Ascending aorta (tissue), 2 donors: ENCODE measurements at regions not wholly inside any gene's neighbourhood (a gene's known extent, or its start where the extent isn't known, plus 50 kb on each side); places are given as distances from the start of the nearest gene placed in this dataset.

Experiments used
- DNase-seq, 2 donors: peaks; one replicate each; pipeline ENCODE4 v3.0.0-alpha.2; 2019; ENCODE audit warnings: low spot score in 2 of 2
- H3K27ac ChIP-seq, 2 donors: fragments of 200-600 bp; sonication (generic); one replicate each; pipeline ENCODE4 v1.5.1; 2016 to 2017; ENCODE audit warnings: mild to moderate bottlenecking in 1 of 2
- H3K27me3 ChIP-seq: fragments of 200-600 bp; sonication (generic); one replicate; pipeline ENCODE4 v1.5.1; 2017
- H3K36me3 ChIP-seq, 2 donors: fragments of 200-600 bp; sonication (generic); one replicate each; pipeline ENCODE4 v1.5.1; 2016
- H3K4me1 ChIP-seq, 2 donors: fragments of 200-600 bp; sonication (generic); one replicate each; pipeline ENCODE4 v1.5.1; 2016 to 2017; ENCODE audit warnings: mild to moderate bottlenecking in 1 of 2
- H3K4me3 ChIP-seq, 2 donors: fragments of 200-600 bp; sonication (generic); one replicate each; pipeline ENCODE4 v1.5.1; 2016 to 2017; ENCODE audit warnings: mild to moderate bottlenecking in 1 of 2
- H3K9me3 ChIP-seq, 2 donors: fragments of 200-600 bp; sonication (generic); one replicate each; pipeline ENCODE4 v1.5.1; 2016
- intact Hi-C: fragments of 100-400 bp; cut with DNase I; formaldehyde crosslinking; loops from one replicate; pipeline ENCODE4 v1.15.1; 2023
- TF ChIP-seq, protein P1 (sequence below), 3 experiments: fragments of 200-600 bp in 2 of 3; fragments of 450-650 bp in 1 of 3; sonication (generic) in 2 of 3; IDR thresholded peaks; one replicate each; pipeline ENCODE4 v1.5.1; 2016 to 2019; ENCODE audit warnings: antibody characterized with exemption in 3 of 3, mild to moderate bottlenecking in 1 of 3, moderate library complexity in 1 of 3

DNA sequence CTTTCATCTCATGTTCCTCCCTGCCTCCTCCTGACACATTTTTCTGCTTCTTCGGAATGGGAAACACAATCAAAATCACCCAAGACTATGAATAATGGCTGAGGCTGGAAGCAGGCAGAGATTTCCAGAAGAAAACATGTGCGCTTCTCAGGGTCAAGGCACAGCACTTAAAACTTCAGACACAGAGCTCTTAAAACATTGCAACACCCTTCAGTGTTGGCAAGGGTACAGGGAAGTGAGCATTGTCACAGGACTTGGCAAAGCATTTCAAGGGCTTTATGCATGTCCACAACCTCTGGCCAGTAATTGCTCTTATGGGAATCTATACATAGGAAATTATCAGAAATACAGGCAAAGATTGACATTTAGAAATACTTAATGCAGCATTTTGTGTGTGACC, 477.6 kb upstream of the KLHL29 start:
- Histone ChIP-seq H3K27ac (no peak overlapping the region), H3K27me3 (no peaks in the 10 kb centered on the region), H3K9me3 (no peaks in the 10 kb centered on the region), H3K4me3 (no peak overlapping the region), H3K4me1 (no peaks in the 10 kb centered on the region), H3K36me3 (no peaks in the 10 kb centered on the region)
- no peak for DNase-seq
- TF ChIP-seq, protein P1, sequence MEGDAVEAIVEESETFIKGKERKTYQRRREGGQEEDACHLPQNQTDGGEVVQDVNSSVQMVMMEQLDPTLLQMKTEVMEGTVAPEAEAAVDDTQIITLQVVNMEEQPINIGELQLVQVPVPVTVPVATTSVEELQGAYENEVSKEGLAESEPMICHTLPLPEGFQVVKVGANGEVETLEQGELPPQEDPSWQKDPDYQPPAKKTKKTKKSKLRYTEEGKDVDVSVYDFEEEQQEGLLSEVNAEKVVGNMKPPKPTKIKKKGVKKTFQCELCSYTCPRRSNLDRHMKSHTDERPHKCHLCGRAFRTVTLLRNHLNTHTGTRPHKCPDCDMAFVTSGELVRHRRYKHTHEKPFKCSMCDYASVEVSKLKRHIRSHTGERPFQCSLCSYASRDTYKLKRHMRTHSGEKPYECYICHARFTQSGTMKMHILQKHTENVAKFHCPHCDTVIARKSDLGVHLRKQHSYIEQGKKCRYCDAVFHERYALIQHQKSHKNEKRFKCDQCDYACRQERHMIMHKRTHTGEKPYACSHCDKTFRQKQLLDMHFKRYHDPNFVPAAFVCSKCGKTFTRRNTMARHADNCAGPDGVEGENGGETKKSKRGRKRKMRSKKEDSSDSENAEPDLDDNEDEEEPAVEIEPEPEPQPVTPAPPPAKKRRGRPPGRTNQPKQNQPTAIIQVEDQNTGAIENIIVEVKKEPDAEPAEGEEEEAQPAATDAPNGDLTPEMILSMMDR (IDR thresholded peaks at IDR 0.05) = no peak
- intact Hi-C loops = no loop called here

DNA sequence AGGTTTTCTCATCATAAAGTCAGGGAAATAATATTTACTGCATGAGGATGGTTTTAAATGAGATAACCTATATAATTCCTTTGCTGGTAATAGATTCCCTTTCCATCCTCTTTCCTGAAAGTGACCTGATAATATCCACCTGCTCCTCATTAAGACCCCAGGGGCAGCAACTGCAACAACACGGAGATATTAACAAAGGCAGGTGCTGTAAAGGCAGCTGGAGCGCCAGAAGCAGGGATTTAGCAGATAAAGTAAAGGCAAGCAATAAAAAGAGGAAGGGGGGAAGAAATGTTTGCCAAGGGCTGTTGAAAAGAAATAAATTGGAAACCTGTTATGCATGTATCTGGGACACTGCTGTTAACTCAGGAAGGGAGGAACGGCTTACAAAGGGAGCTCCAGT, 472.6 kb upstream of the KLHL29 start:
- no peak overlapping the region for H3K4me3 ChIP-seq
- intact Hi-C loops = no loop called here
- H3K9me3 ChIP-seq = no peaks in the 10 kb centered on the region
- no peaks in the 10 kb centered on the region for H3K27me3 ChIP-seq
- no peaks in the 10 kb centered on the region for H3K4me1 ChIP-seq
- no peaks in the 10 kb centered on the region for H3K36me3 ChIP-seq
- TF ChIP-seq, protein P1 (IDR thresholded peaks at IDR 0.05) = no peak
- H3K27ac ChIP-seq = no peak overlapping the region
- DNase-seq = no peak

DNA sequence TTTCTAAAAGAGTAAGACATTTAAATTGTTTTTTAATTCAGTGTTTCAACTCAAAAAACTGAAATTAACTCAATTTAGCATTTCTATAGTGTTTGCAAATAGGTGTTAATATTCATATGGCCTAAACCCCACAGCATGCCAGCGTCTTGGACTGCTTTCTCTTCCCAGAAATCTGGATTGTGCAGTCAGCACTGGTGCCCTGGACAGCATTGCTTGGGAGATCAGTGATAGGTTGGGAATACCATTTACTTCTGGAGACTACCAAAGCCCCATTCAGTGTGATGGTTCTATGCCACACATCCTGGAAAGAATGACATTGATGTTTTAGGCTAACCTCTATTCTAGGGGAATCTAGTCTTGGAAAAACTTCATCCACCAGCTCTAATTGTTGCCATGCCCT, 455.0 kb upstream of the KLHL29 start:
- no peaks in the 10 kb centered on the region for H3K9me3 ChIP-seq
- no peak overlapping the region for H3K27ac ChIP-seq
- H3K36me3 ChIP-seq = no peaks in the 10 kb centered on the region
- no peaks in the 10 kb centered on the region for H3K27me3 ChIP-seq
- no peak overlapping the region for H3K4me3 ChIP-seq
- intact Hi-C loops = no loop called here
- DNase-seq = no peak
- H3K4me1 ChIP-seq = no peaks in the 10 kb centered on the region
- TF ChIP-seq, protein P1 (IDR thresholded peaks at IDR 0.05) = no peak

DNA sequence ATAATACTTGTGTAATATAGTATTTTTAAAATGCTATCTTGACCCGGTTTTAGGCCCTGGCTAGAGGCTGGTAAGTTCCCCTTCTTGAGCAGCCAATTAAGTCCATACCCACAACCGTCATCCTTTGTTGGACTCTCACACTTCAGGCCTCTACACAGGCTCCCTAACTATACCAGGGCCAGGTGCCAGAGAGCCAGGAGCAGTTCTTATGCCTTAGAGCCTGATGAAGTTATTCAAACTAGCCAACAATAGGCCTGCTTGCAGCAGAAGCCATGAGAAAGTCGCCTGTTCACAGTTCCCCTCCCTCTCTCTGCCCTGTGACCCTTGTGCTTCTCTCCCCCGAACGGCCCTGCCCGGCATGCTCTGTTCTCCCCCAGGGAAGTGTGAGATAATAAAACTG, 454.2 kb upstream of the KLHL29 start:
- H3K36me3 ChIP-seq = no peaks in the 10 kb centered on the region
- H3K27me3 ChIP-seq = no peaks in the 10 kb centered on the region
- TF ChIP-seq, protein P1 (IDR thresholded peaks at IDR 0.05) = no peak
- intact Hi-C loops = no loop called here
- no peak overlapping the region for H3K27ac ChIP-seq
- no peak for DNase-seq
- no peaks in the 10 kb centered on the region for H3K4me1 ChIP-seq
- H3K9me3 ChIP-seq = no peaks in the 10 kb centered on the region
- no peak overlapping the region for H3K4me3 ChIP-seq

DNA sequence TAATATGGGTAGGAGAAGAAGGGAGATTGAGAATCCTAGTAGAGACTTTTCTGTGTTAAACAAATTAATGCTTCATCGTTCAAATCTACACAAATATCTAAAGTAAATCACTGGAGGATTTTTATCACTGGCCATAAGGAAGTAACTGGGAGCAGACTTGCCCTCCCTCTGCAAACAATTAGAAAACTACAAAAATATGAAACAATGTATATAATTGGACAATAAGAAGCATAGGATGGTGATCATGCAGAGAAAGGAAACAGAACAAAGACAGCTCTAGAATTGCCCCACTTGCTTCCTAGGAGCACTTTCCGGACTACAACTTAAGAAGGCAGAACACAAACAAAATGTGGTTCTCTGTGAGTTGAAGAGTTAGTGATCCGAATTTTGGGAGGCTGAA, 452.7 kb upstream of the KLHL29 start:
- DNase-seq = no peak
- H3K9me3 ChIP-seq = no peaks in the 10 kb centered on the region
- TF ChIP-seq, protein P1 (IDR thresholded peaks at IDR 0.05) = no peak
- H3K27me3 ChIP-seq = no peaks in the 10 kb centered on the region
- no peaks in the 10 kb centered on the region for H3K36me3 ChIP-seq
- no peaks in the 10 kb centered on the region for H3K4me1 ChIP-seq
- H3K27ac ChIP-seq = no peak overlapping the region
- intact Hi-C loops = no loop called here
- no peak overlapping the region for H3K4me3 ChIP-seq

DNA sequence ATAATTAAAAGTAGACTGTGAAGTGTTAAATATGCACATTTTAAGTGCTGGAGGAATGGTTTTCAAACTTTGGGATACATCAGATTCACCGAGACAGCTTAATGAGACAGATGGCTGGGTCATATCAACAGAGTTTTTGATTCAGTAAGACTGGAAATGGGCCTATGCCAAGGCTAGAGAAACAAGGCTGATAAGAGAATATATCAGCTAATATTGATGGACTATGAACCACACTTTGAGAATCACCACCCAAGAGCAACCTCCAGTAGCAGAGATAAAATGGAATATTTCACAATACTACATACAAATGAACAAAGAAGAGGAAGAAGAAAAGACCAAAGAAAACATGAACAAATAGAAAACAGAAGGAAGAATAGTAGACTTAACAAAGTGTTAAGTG, 450.2 kb upstream of the KLHL29 start:
- Histone ChIP-seq H3K36me3 (no peaks in the 10 kb centered on the region), H3K27me3 (no peaks in the 10 kb centered on the region), H3K9me3 (no peaks in the 10 kb centered on the region), H3K4me1 (no peaks in the 10 kb centered on the region), H3K27ac (no peak overlapping the region), H3K4me3 (no peak overlapping the region)
- TF ChIP-seq, protein P1 (IDR thresholded peaks at IDR 0.05) = no peak
- intact Hi-C loops = no loop called here
- DNase-seq = no peak
